Uterus (tissue), 3 donors: ENCODE measurements at regions not wholly inside any gene's neighbourhood (a gene's known extent, or its start where the extent isn't known, plus 50 kb on each side); places are given as distances from the start of the nearest gene placed in this dataset.

Experiments
- DNase-seq, 2 donors: peaks; one replicate each; pipeline ENCODE4 v3.0.0-alpha.2; 2019 to 2020
- H3K27ac ChIP-seq, 2 donors: fragments of 200-600 bp; sonication (generic); 1 replicate in 1 of 2; 2 replicates in 1 of 2; pipeline ENCODE4 v1.5.1; 2016 to 2018
- H3K27me3 ChIP-seq, 2 donors: fragments of 200-600 bp; sonication (generic); one replicate each; pipeline ENCODE4 v1.5.1; 2018 to 2019; ENCODE audit warnings: control low read depth in 1 of 2
- H3K36me3 ChIP-seq, 2 donors: fragments of 200-600 bp; sonication (generic); one replicate each; pipeline ENCODE4 v1.5.1; 2019; ENCODE audit warnings: control low read depth in 1 of 2
- H3K4me1 ChIP-seq, 2 donors: fragments of 200-600 bp; sonication (generic); one replicate each; pipeline ENCODE4 v1.5.1; 2018 to 2019; ENCODE audit warnings: control low read depth in 1 of 2
- H3K4me3 ChIP-seq, 2 donors: fragments of 200-600 bp; sonication (generic); 1 replicate in 1 of 2; 2 replicates in 1 of 2; pipeline ENCODE4 v1.5.1; 2018 to 2019; ENCODE audit warnings: mild to moderate bottlenecking in 1 of 2
- H3K9me3 ChIP-seq, 2 donors: fragments of 200-600 bp; sonication (generic); one replicate each; pipeline ENCODE4 v1.5.1; 2019; ENCODE audit warnings: control low read depth in 1 of 2
- POLR2A ChIP-seq, 2 donors: fragments of 450-650 bp; IDR thresholded peaks; one replicate each; pipeline ENCODE4 v1.6.1; 2016; ENCODE audit warnings: antibody characterized with exemption in 2 of 2, mild to moderate bottlenecking in 1 of 2, moderate library complexity in 1 of 2
- intact Hi-C: fragments of 100-400 bp; cut with DNase I; formaldehyde crosslinking; loops from one replicate; pipeline ENCODE4 v1.15.1; 2023; ENCODE audit warnings: low total_unique reads
- TF ChIP-seq, protein P1 (sequence below), 4 experiments: fragments of 200-600 bp in 2 of 4; fragments of 450-650 bp in 2 of 4; sonication (generic) in 2 of 4; IDR thresholded peaks; one replicate each; pipeline ENCODE4 v1.5.1; 2016 to 2019; ENCODE audit warnings: antibody characterized with exemption in 4 of 4, mild to moderate bottlenecking in 2 of 4, moderate library complexity in 1 of 4
- donor health status: DM: yes; HTN: yes; CAD: no.

DNA sequence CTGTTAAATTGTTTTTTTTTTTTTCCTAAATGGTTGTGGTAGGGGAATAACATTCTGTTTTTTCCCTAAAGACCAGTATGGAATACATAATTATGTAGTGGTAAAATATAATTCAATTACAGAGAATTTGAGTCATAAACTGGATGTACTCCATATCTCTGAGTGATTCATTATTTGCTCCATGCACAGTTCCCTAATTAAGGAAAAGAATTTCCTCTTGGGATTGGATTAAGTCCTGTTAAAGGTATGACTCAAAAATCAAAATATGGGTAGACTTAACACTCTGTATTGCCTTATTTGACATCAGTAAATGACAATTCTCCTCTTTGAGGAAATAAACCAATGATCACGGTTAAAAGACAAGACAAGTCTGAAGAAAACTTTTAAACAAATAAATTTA, 78.0 kb upstream of the KCNH8 start:
- Histone ChIP-seq H3K36me3 (no peaks in the 10 kb centered on the region), H3K27ac (no peak overlapping the region), H3K4me1 (no peaks in the 10 kb centered on the region), H3K9me3 (no peaks in the 10 kb centered on the region), H3K27me3 (no peaks in the 10 kb centered on the region), H3K4me3 (no peak overlapping the region)
- intact Hi-C loops = no loop called here
- TF ChIP-seq POLR2A (IDR thresholded peaks at IDR 0.05) = no peak
- TF ChIP-seq, protein P1, sequence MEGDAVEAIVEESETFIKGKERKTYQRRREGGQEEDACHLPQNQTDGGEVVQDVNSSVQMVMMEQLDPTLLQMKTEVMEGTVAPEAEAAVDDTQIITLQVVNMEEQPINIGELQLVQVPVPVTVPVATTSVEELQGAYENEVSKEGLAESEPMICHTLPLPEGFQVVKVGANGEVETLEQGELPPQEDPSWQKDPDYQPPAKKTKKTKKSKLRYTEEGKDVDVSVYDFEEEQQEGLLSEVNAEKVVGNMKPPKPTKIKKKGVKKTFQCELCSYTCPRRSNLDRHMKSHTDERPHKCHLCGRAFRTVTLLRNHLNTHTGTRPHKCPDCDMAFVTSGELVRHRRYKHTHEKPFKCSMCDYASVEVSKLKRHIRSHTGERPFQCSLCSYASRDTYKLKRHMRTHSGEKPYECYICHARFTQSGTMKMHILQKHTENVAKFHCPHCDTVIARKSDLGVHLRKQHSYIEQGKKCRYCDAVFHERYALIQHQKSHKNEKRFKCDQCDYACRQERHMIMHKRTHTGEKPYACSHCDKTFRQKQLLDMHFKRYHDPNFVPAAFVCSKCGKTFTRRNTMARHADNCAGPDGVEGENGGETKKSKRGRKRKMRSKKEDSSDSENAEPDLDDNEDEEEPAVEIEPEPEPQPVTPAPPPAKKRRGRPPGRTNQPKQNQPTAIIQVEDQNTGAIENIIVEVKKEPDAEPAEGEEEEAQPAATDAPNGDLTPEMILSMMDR (IDR thresholded peaks at IDR 0.05) = no peak
- no peak for DNase-seq

DNA sequence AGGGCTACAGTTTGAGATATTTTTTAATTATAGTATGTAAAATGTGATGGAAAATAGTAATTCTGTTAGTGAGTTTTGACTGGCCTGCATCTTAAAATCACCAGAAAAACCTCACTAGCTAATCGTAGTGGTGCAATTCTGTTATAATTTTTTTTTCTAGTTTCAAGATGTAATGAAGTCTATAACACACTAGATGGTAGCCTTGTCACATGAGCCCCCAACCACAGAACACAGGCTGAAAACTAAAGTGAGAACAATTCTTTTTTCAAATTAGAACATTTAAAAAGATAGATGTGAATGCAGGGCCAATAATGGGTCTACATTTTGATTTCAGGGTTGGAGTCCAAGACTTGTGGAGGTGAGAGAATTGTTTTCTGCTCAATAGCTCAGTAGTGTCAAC, 83.3 kb upstream of the KCNH8 start:
- DNase-seq = no peak
- H3K27ac ChIP-seq = no peak overlapping the region
- H3K4me3 ChIP-seq = no peak overlapping the region
- H3K4me1 ChIP-seq = no peaks in the 10 kb centered on the region
- H3K9me3 ChIP-seq = no peaks in the 10 kb centered on the region
- intact Hi-C loops = no loop called here
- H3K27me3 ChIP-seq = no peaks in the 10 kb centered on the region
- TF ChIP-seq POLR2A (IDR thresholded peaks at IDR 0.05) = no peak
- TF ChIP-seq, protein P1 (IDR thresholded peaks at IDR 0.05) = peak in 2 of 4 experiments; percentile 11 to 23
- H3K36me3 ChIP-seq = no peaks in the 10 kb centered on the region

DNA sequence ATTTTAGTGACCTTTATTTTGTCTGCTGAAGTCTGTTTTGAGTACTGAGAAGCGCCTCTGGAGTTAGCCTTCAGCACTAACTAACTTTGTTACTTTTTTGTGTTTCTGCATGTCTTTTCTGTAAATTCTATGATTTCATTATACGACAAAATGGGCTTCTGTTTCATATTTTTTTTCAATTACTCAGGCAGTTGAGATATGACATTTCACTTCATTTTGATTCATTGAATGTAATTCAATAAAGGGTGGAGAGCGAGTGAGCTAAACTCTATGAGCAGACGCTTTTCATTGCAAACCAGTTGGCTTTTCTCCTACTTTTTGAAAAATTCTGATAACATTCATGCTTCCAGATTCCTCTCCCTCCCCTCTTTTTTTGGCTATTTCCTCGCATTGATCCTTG, 84.4 kb upstream of the KCNH8 start:
- H3K27me3 ChIP-seq = no peaks in the 10 kb centered on the region
- H3K36me3 ChIP-seq = no peaks in the 10 kb centered on the region
- no peaks in the 10 kb centered on the region for H3K9me3 ChIP-seq
- TF ChIP-seq, protein P1 (IDR thresholded peaks at IDR 0.05) = no peak
- no peak for TF ChIP-seq POLR2A (IDR thresholded peaks at IDR 0.05)
- no peak for DNase-seq
- H3K4me3 ChIP-seq = no peak overlapping the region
- no peaks in the 10 kb centered on the region for H3K4me1 ChIP-seq
- intact Hi-C loops = no loop called here
- no peak overlapping the region for H3K27ac ChIP-seq

- no peak overlapping the region for H3K4me3 ChIP-seq
- no peak for TF ChIP-seq POLR2A (IDR thresholded peaks at IDR 0.05)
- TF ChIP-seq, protein P1 (IDR thresholded peaks at IDR 0.05) = no peak
- H3K27me3 ChIP-seq = no peaks in the 10 kb centered on the region
- H3K36me3 ChIP-seq = no peaks in the 10 kb centered on the region
- DNase-seq = no peak
- no peaks in the 10 kb centered on the region for H3K9me3 ChIP-seq
- H3K4me1 ChIP-seq = no peaks in the 10 kb centered on the region
- H3K27ac ChIP-seq = no peak overlapping the region
- intact Hi-C loops = no loop called here
Observed at GRCh38 chr3:19060404-19060803, 87.9 kb upstream of the KCNH8 start.

DNA sequence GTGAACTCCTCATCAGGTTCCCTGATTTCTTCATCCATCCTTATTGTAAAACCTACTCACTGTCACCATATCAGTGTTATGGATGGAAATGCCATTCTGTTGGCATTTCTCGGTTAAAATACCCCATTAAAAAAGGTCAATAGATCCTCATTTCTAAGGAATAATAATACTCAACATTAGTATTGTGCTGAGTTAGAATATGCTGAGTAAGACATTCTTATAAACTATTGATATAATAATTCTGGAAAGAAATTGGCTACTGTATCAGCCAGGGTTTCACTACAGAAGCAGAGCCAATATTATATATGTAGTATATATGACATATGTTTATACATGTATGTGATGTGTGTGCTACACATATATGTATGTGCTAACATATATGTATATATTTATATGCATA, 95.4 kb upstream of the KCNH8 start:
- no peak overlapping the region for H3K4me3 ChIP-seq
- H3K27ac ChIP-seq = no peak overlapping the region
- H3K9me3 ChIP-seq = no peaks in the 10 kb centered on the region
- no peaks in the 10 kb centered on the region for H3K36me3 ChIP-seq
- intact Hi-C loops = no loop called here
- TF ChIP-seq, protein P1 (IDR thresholded peaks at IDR 0.05) = no peak
- no peak for TF ChIP-seq POLR2A (IDR thresholded peaks at IDR 0.05)
- H3K4me1 ChIP-seq = no peaks in the 10 kb centered on the region
- DNase-seq = no peak
- H3K27me3 ChIP-seq = no peaks in the 10 kb centered on the region
